SK-N-SH (cell line): ENCODE measurements at regions not wholly inside any gene's neighbourhood (a gene's known extent, or its start where the extent isn't known, plus 50 kb on each side); places are given as distances from the start of the nearest gene placed in this dataset.

ENCODE experiments used
- CTCF ChIA-PET: fragments of 300-600, 350-600 bp; formaldehyde crosslinking; extraction: SDS; loops from one replicate; lab custom pipeline; 2021; lab: Yijun Ruan, JAX
- POLR2A ChIA-PET: fragments of 350-600 bp; sonication (Branson Sonifier 250); formaldehyde crosslinking; extraction: SDS; loops from one replicate; lab custom pipeline; 2020; ENCODE audit warnings: antibody characterized with exemption, inconsistent platforms; lab: Yijun Ruan, JAX
- DNase-seq: peaks from one replicate; pipeline ENCODE4 v3.0.0; 2012
- H2AFZ ChIP-seq: fragments of 200-600 bp; sonication (generic); 2 replicates; pipeline ENCODE4 v1.8.1; 2016; ENCODE audit warnings: antibody characterized with exemption, mild to moderate bottlenecking, low read depth
- H3F3A ChIP-seq: fragments of 200-600 bp; sonication (generic); replicated peaks from 2 replicates; pipeline ENCODE3; 2016; ENCODE audit warnings: antibody characterized with exemption, mild to moderate bottlenecking; ENCODE audit not compliant: insufficient read depth
- H3K27ac ChIP-seq, 2 experiments: fragments of 200-500 bp in 1 of 2; fragments of 200-600 bp in 1 of 2; sonication (Bioruptor generic) in 1 of 2; sonication (generic), shearing (Covaris generic) in 1 of 2; 2 replicates each; pipeline versions ENCODE4 v1.5.1 to v1.6.1; 2014 to 2016; ENCODE audit warnings: low read depth in 2 of 2, inconsistent platforms in 1 of 2, low read length in 1 of 2, mild to moderate bottlenecking in 1 of 2, mixed read lengths in 1 of 2
- H3K27me3 ChIP-seq: fragments of 200-600 bp; sonication (generic), shearing (Covaris generic); 2 replicates; pipeline ENCODE4 v1.6.1; 2016; ENCODE audit warnings: mixed run types; ENCODE audit not compliant: insufficient read depth
- H3K36me3 ChIP-seq, 2 experiments: fragments of 200-500 bp in 1 of 2; fragments of 200-600 bp in 1 of 2; sonication (Bioruptor generic) in 1 of 2; sonication (generic) in 1 of 2; replicated peaks in 1 of 2; 2 replicates each; pipeline versions ENCODE3 to v1.5.1; 2014 to 2016; ENCODE audit warnings: low read length in 1 of 2, mild to moderate bottlenecking in 1 of 2; ENCODE audit not compliant: insufficient read depth in 2 of 2, control insufficient read depth in 1 of 2
- H3K4me1 ChIP-seq, 2 experiments: fragments of 200-500 bp in 1 of 2; fragments of 200-600 bp in 1 of 2; sonication (Bioruptor generic) in 1 of 2; sonication (generic), shearing (Covaris generic) in 1 of 2; 2 replicates each; pipeline versions ENCODE4 v1.5.1 to v1.6.1; 2014 to 2016; ENCODE audit warnings: low read depth in 1 of 2, low read length in 1 of 2, mixed run types in 1 of 2; ENCODE audit not compliant: insufficient read depth in 2 of 2, control insufficient read depth in 1 of 2
- H3K4me2 ChIP-seq: fragments of 200-600 bp; sonication (generic), shearing (Covaris generic); 2 replicates; pipeline ENCODE4 v1.6.1; 2017; ENCODE audit warnings: mixed run types
- H3K4me3 ChIP-seq, 2 experiments: fragments of 200-500 bp in 1 of 2; fragments of 200-600 bp in 1 of 2; sonication (Bioruptor generic) in 1 of 2; sonication (generic), shearing (Covaris generic) in 1 of 2; 2 replicates each; pipeline versions ENCODE4 v1.5.1 to v1.8.1; 2014 to 2016; ENCODE audit warnings: low read depth in 2 of 2, inconsistent platforms in 1 of 2, low read length in 1 of 2, mild to moderate bottlenecking in 1 of 2, mixed read lengths in 1 of 2, moderate library complexity in 1 of 2
- H3K79me2 ChIP-seq: fragments of 200-600 bp; sonication (generic); 2 replicates; pipeline ENCODE4 v1.8.1; 2017; ENCODE audit warnings: mild to moderate bottlenecking; ENCODE audit not compliant: insufficient read depth
- H3K9ac ChIP-seq: fragments of 200-600 bp; sonication (generic); 2 replicates; pipeline ENCODE4 v1.6.1; 2017; ENCODE audit warnings: mixed run types
- H3K9me2 ChIP-seq: fragments of 200-600 bp; sonication (generic); 2 replicates; pipeline ENCODE4 v1.6.1; 2017; ENCODE audit warnings: mixed run types
- H3K9me3 ChIP-seq: fragments of 200-600 bp; sonication (generic); 2 replicates; pipeline ENCODE4 v1.6.1; 2017; ENCODE audit warnings: mixed run types, mild to moderate bottlenecking, moderate library complexity
- H4K20me1 ChIP-seq: fragments of 200-600 bp; sonication (generic); 2 replicates; pipeline ENCODE4 v1.6.1; 2017; ENCODE audit warnings: mild to moderate bottlenecking, mixed run types; ENCODE audit not compliant: insufficient read depth
- FOXJ3 ChIP-seq: sonication (generic); formaldehyde crosslinking; IDR thresholded peaks from 2 replicates; pipeline ENCODE4 v1.5.1; 2020; ENCODE audit warnings: mild to moderate bottlenecking, missing genetic modification reagents
- MAX ChIP-seq: IDR thresholded peaks from 2 replicates; pipeline ENCODE4 v1.4.0; 2012; ENCODE audit warnings: low read depth
- MXI1 ChIP-seq: IDR thresholded peaks from 2 replicates; pipeline ENCODE4 v1.6.1; 2012; ENCODE audit warnings: mild to moderate bottlenecking, low read depth, low read length, improper control_type of control experiment
- NRF1 ChIP-seq: IDR thresholded peaks from 2 replicates; pipeline ENCODE4 v1.6.1; 2012; ENCODE audit warnings: low read depth, mild to moderate bottlenecking, low read length
- REST ChIP-seq: IDR thresholded peaks from 2 replicates; pipeline ENCODE4 v1.6.1; 2012; ENCODE audit warnings: mild to moderate bottlenecking, low read depth, low read length, moderate library complexity
- RFX5 ChIP-seq: IDR thresholded peaks from 2 replicates; pipeline ENCODE4 v1.6.1; 2012; ENCODE audit warnings: mild to moderate bottlenecking, improper control_type of control experiment, low read length
- SMC3 ChIP-seq: IDR thresholded peaks from 2 replicates; pipeline ENCODE4 v1.6.1; 2012; ENCODE audit warnings: low read depth, low read length, improper control_type of control experiment
- ZBTB33 ChIP-seq: IDR thresholded peaks from 2 replicates; pipeline ENCODE4 v1.4.0; 2012; ENCODE audit warnings: low read depth, borderline replicate concordance
- WGBS: methylation state at CpG from one replicate; pipeline ENCODE4 v1.1.6; 2017; ENCODE audit warnings: low lambda C conversion rate; 5-methylcytosine and 5-hydroxymethylcytosine counted together
- TF ChIP-seq, protein P1 (sequence below): fragments of 150-350 bp; IDR thresholded peaks from 2 replicates; pipeline ENCODE4 v1.6.1; 2016; ENCODE audit warnings: mild to moderate bottlenecking, low read depth, low read length
- TF ChIP-seq, protein P2 (sequence below): IDR thresholded peaks from 2 replicates; pipeline ENCODE4; 2012

GRCh38 chr15:60121845-60122244, 117.7 kb downstream of the FOXB1 start:
- Histone ChIP-seq H3K4me3 (no peak overlapping the region), H3K9me3 (no peaks in the 10 kb centered on the region), H3K9me2 (no peaks in the 10 kb centered on the region), H3K79me2 (no peaks in the 10 kb centered on the region), H3K27me3 (peaks cover 13% of the 10 kb centered on the region; the same call in 1 of the 2 replicates), H3K9ac (no peak overlapping the region), H2AFZ (no peak overlapping the region), H4K20me1 (no peaks in the 10 kb centered on the region), H3F3A (no peaks in the 10 kb centered on the region), H3K4me1 (no peaks in the 10 kb centered on the region), H3K4me2 (no peak overlapping the region), H3K36me3 (no peaks in the 10 kb centered on the region), H3K27ac (no peak overlapping the region)
- TF ChIP-seq, protein P1, sequence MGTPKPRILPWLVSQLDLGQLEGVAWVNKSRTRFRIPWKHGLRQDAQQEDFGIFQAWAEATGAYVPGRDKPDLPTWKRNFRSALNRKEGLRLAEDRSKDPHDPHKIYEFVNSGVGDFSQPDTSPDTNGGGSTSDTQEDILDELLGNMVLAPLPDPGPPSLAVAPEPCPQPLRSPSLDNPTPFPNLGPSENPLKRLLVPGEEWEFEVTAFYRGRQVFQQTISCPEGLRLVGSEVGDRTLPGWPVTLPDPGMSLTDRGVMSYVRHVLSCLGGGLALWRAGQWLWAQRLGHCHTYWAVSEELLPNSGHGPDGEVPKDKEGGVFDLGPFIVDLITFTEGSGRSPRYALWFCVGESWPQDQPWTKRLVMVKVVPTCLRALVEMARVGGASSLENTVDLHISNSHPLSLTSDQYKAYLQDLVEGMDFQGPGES = no peak
- TF ChIP-seq, protein P2, sequence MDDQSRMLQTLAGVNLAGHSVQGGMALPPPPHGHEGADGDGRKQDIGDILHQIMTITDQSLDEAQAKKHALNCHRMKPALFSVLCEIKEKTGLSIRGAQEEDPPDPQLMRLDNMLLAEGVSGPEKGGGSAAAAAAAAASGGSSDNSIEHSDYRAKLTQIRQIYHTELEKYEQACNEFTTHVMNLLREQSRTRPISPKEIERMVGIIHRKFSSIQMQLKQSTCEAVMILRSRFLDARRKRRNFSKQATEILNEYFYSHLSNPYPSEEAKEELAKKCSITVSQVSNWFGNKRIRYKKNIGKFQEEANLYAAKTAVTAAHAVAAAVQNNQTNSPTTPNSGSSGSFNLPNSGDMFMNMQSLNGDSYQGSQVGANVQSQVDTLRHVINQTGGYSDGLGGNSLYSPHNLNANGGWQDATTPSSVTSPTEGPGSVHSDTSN = no peak
- TF ChIP-seq MAX = no peak
- no peak for TF ChIP-seq REST
- no peak for TF ChIP-seq ZBTB33
- TF ChIP-seq FOXJ3 (CRISPR knock-in tag) = no peak
- TF ChIP-seq NRF1 = no peak
- TF ChIP-seq SMC3 = no peak
- no peak for TF ChIP-seq RFX5
- TF ChIP-seq MXI1 = no peak
- POLR2A ChIA-PET = no interaction called here
- CTCF ChIA-PET = no interaction called here
- 40% methylated on average over 4 of the region's 4 CpGs for WGBS
- no peak for DNase-seq
